HEK293 (cell line): ENCODE measurements at regions not wholly inside any gene's neighbourhood (a gene's known extent, or its start where the extent isn't known, plus 50 kb on each side); places are given as distances from the start of the nearest gene placed in this dataset.
"Not testable (repeated sequence)": the region's sequence is repeated elsewhere in the genome, so short reads cannot be mapped to it uniquely, and the experiment has no call there.

Experiments used
- CTCF ChIA-PET: fragments of 350-600 bp; formaldehyde crosslinking; extraction: SDS; loops from one replicate; lab custom pipeline; 2021; ENCODE audit warnings: antibody characterized with exemption; lab: Yijun Ruan, JAX
- POLR2A ChIA-PET: fragments of 300-600 bp; formaldehyde crosslinking; extraction: SDS; loops from one replicate; lab custom pipeline; 2020; ENCODE audit warnings: antibody characterized with exemption, inconsistent platforms; lab: Yijun Ruan, JAX
- H3K27ac ChIP-seq: fragments of 200-500 bp; sonication (Bioruptor generic); 2 replicates; pipeline ENCODE4 v1.5.1; 2014; ENCODE audit warnings: low read depth, low read length, control low read depth, inconsistent platforms; ENCODE audit errors: extremely low read depth
- H3K36me3 ChIP-seq, 2 experiments: fragments of 200-500 bp in 1 of 2; sonication (Bioruptor generic) in 1 of 2; 1 replicate in 1 of 2; 2 replicates in 1 of 2; pipeline ENCODE4 v1.5.1; 2014 to 2017; ENCODE audit warnings: inconsistent platforms in 2 of 2, low read length in 2 of 2; ENCODE audit not compliant: control insufficient read depth in 2 of 2, insufficient read depth in 1 of 2
- H3K4me1 ChIP-seq: fragments of 200-500 bp; sonication (Bioruptor generic); 2 replicates; pipeline ENCODE4 v1.5.1; 2014; ENCODE audit warnings: mild to moderate bottlenecking, low read length, inconsistent platforms; ENCODE audit not compliant: control insufficient read depth, insufficient read depth
- H3K4me3 ChIP-seq: 2 replicates; pipeline ENCODE4 v1.5.1; 2011; ENCODE audit warnings: low read depth, mild to moderate bottlenecking, control low read depth, low read length, moderate library complexity
- H3K9me3 ChIP-seq: fragments of 200-500 bp; sonication (Bioruptor generic); 2 replicates; pipeline ENCODE4 v1.5.1; 2014; ENCODE audit warnings: low read depth, low read length, inconsistent platforms; ENCODE audit not compliant: control insufficient read depth, insufficient read depth
- HOXC10 ChIP-seq: sonication (generic); formaldehyde crosslinking; IDR thresholded peaks from 2 replicates; pipeline ENCODE4 v1.8.1; 2023; ENCODE audit warnings: mild to moderate bottlenecking, missing genetic modification reagents
- KLF7 ChIP-seq: fragments of 450-650 bp; formaldehyde crosslinking; IDR thresholded peaks from 2 replicates; pipeline ENCODE4 v1.5.1; 2016; ENCODE audit warnings: missing biosample characterization, missing genetic modification characterization, borderline replicate concordance
- OVOL3 ChIP-seq: fragments of 450-650 bp; formaldehyde crosslinking; IDR thresholded peaks from 2 replicates; pipeline ENCODE4 v1.5.1; 2016; ENCODE audit warnings: missing biosample characterization, missing genetic modification characterization
- SP2 ChIP-seq: fragments of 450-650 bp; formaldehyde crosslinking; IDR thresholded peaks from 2 replicates; pipeline ENCODE4 v1.5.1; 2016; ENCODE audit warnings: missing biosample characterization, missing genetic modification characterization
- ZFP37 ChIP-seq: fragments of 450-650 bp; formaldehyde crosslinking; IDR thresholded peaks from 2 replicates; pipeline ENCODE4 v1.5.1; 2016; ENCODE audit warnings: missing biosample characterization, missing genetic modification characterization
- ZFP41 ChIP-seq: fragments of 450-650 bp; formaldehyde crosslinking; IDR thresholded peaks from 2 replicates; pipeline ENCODE4 v1.5.1; 2016; ENCODE audit warnings: missing biosample characterization, missing genetic modification characterization, borderline replicate concordance
- ZIC2 ChIP-seq: fragments of 450-650 bp; formaldehyde crosslinking; IDR thresholded peaks from 2 replicates; pipeline ENCODE4 v1.5.1; 2016; ENCODE audit warnings: missing biosample characterization, missing genetic modification characterization
- ZNF175 ChIP-seq: fragments of 450-650 bp; formaldehyde crosslinking; IDR thresholded peaks from 2 replicates; pipeline ENCODE4 v1.5.1; 2016; ENCODE audit warnings: missing biosample characterization, missing genetic modification characterization
- ZNF184 ChIP-seq: fragments of 450-650 bp; IDR thresholded peaks from 2 replicates; pipeline ENCODE4 v1.5.1; 2018; ENCODE audit warnings: missing biosample characterization, mild to moderate bottlenecking, missing genetic modification characterization
- ZNF24 ChIP-seq: fragments of 450-650 bp; formaldehyde crosslinking; IDR thresholded peaks from 2 replicates; pipeline ENCODE4 v1.5.1; 2016; ENCODE audit warnings: missing biosample characterization, missing genetic modification characterization
- ZNF366 ChIP-seq: fragments of 450-650 bp; formaldehyde crosslinking; conservative IDR thresholded peaks from 2 replicates; pipeline ENCODE4 v1.5.1; 2016; ENCODE audit warnings: missing biosample characterization, missing genetic modification characterization
- ZNF426 ChIP-seq: fragments of 450-650 bp; formaldehyde crosslinking; IDR thresholded peaks from 2 replicates; pipeline ENCODE4 v1.5.1; 2017; ENCODE audit warnings: missing biosample characterization, missing genetic modification characterization, mild to moderate bottlenecking, inconsistent platforms, moderate library complexity
- ZNF585B ChIP-seq: fragments of 450-650 bp; formaldehyde crosslinking; IDR thresholded peaks from 2 replicates; pipeline ENCODE4 v1.5.1; 2016; ENCODE audit warnings: missing biosample characterization, missing genetic modification characterization
- ZNF664 ChIP-seq: fragments of 450-650 bp; formaldehyde crosslinking; IDR thresholded peaks from 2 replicates; pipeline ENCODE4 v1.5.1; 2016; ENCODE audit warnings: missing biosample characterization, missing genetic modification characterization
- ZNF76 ChIP-seq: fragments of 450-650 bp; formaldehyde crosslinking; IDR thresholded peaks from 2 replicates; pipeline ENCODE4; 2016; ENCODE audit warnings: low read depth, missing biosample characterization, missing genetic modification characterization, borderline replicate concordance
- ZNF776 ChIP-seq: fragments of 450-650 bp; formaldehyde crosslinking; IDR thresholded peaks from 2 replicates; pipeline ENCODE4 v1.5.0; 2017; ENCODE audit warnings: missing biosample characterization, missing genetic modification characterization, borderline replicate concordance
- ZNF777 ChIP-seq: fragments of 450-650 bp; formaldehyde crosslinking; IDR thresholded peaks from 2 replicates; pipeline ENCODE4 v1.5.1; 2017; ENCODE audit warnings: missing biosample characterization, missing genetic modification characterization, borderline replicate concordance
- ZNF843 ChIP-seq: fragments of 450-650 bp; formaldehyde crosslinking; IDR thresholded peaks from 2 replicates; pipeline ENCODE4 v1.5.1; 2016; ENCODE audit warnings: missing biosample characterization, missing genetic modification characterization
- TF ChIP-seq, protein P1 (sequence below): fragments of 450-650 bp; formaldehyde crosslinking; IDR thresholded peaks from 2 replicates; pipeline ENCODE4 v1.5.1; 2016; ENCODE audit warnings: missing biosample characterization, missing genetic modification characterization
- TF ChIP-seq, protein P2 (sequence below): fragments of 450-650 bp; formaldehyde crosslinking; IDR thresholded peaks from 2 replicates; pipeline ENCODE4 v1.5.1; 2017; ENCODE audit warnings: missing biosample characterization, missing genetic modification characterization
- TF ChIP-seq, protein P3 (sequence below): fragments of 450-650 bp; formaldehyde crosslinking; IDR thresholded peaks from 2 replicates; pipeline ENCODE4 v1.5.1; 2017; ENCODE audit warnings: missing biosample characterization, missing genetic modification characterization
- TF ChIP-seq, protein P4 (sequence below): fragments of 450-650 bp; formaldehyde crosslinking; IDR thresholded peaks from 2 replicates; pipeline ENCODE4 v1.5.1; 2016; ENCODE audit warnings: missing biosample characterization, missing genetic modification characterization

DNA sequence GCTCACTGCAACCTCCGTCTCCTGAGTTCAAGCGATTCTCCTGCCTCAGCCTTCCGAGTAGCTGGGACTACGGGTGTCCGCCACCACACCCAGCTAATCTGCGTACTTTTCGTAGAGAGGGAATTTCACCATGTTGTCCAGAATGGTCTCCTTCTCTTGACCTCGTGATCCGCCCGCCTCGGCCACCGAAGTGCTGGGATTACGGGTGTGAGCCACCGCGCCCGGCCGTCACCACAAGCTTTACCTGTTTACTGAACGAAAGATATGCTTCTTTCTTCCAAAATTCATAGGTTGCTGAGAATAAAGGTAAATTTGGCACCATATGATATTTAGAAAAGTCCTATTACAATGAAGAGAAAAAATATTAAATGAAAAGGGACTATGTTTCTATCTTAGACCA, 333.5 kb upstream of the EPHA6 start:
- TF ChIP-seq, protein P1, sequence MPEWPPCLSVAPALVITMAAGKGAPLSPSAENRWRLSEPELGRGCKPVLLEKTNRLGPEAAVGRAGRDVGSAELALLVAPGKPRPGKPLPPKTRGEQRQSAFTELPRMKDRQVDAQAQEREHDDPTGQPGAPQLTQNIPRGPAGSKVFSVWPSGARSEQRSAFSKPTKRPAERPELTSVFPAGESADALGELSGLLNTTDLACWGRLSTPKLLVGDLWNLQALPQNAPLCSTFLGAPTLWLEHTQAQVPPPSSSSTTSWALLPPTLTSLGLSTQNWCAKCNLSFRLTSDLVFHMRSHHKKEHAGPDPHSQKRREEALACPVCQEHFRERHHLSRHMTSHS (tag by site-specific recombination) = no peak
- no peak for TF ChIP-seq ZIC2
- no peak for TF ChIP-seq ZNF777 (tag by site-specific recombination)
- no peak for TF ChIP-seq ZNF585B (tag by site-specific recombination)
- no peak for TF ChIP-seq ZNF664 (tag by site-specific recombination)
- no peak for TF ChIP-seq ZNF184 (tag by site-specific recombination)
- no peak for TF ChIP-seq ZFP37
- TF ChIP-seq ZNF776 = no peak
- TF ChIP-seq ZNF426 = no peak
- TF ChIP-seq ZNF24 = no peak
- H3K4me1 ChIP-seq = no peaks in the 10 kb centered on the region
- no peaks in the 10 kb centered on the region for H3K36me3 ChIP-seq
- H3K27ac ChIP-seq = no peak overlapping the region
- no peaks in the 10 kb centered on the region for H3K9me3 ChIP-seq
- no peak overlapping the region for H3K4me3 ChIP-seq
- POLR2A ChIA-PET = no interaction called here
- CTCF ChIA-PET = interaction anchor here (0.6 kb wide), 1 partner anchor 389 kb away, joined by 3 read pairs; no protein-coding TSS in a partner anchor

DNA sequence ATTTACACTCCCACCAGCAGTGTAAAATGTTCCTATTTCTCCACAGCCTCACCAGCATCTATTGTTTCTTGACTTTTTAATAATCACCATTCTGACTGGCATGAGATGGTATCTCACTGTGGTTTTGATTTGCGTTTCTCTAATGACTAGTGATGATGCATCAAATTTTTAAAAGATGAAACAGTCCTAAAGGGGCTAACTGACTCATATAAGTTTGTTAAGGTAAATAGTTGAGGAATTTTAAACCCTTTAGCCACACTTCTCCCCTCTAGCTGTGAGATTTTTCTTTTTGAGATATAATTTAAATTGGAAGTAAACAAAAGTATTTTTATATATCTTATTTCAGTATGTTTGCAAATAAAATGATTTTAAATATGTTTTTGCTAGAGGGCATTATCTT, 331.2 kb upstream of the EPHA6 start:
- H3K36me3 ChIP-seq, H3K4me3 ChIP-seq, CTCF ChIA-PET, H3K4me1 ChIP-seq, POLR2A ChIA-PET, H3K9me3 ChIP-seq, H3K27ac ChIP-seq: not testable (repeated sequence)

DNA sequence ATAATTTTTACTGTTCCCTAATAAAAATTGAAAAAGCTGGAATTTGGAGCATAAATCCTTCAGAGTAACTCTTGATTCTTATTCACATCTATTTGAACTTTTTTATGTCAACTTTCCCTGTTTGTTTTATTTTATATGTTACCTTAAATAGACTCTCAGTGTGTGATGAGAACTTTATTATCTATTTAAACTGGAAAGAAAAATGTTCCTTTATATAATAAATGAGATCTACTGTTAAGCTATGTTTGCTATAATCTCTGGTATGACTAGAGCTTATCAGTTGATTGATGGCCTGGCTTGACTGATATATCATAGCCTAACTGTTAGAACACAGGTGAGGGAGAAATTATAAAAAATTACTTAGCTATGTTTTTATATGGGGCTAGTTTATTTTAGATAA, 330.6 kb upstream of the EPHA6 start:
- Histone ChIP-seq H3K27ac (no peak overlapping the region), H3K4me3 (no peak overlapping the region), H3K9me3 (no peaks in the 10 kb centered on the region), H3K36me3 (no peaks in the 10 kb centered on the region), H3K4me1 (no peaks in the 10 kb centered on the region)
- CTCF ChIA-PET = no interaction called here
- POLR2A ChIA-PET = no interaction called here
- no peak for TF ChIP-seq ZNF76 (tag by site-specific recombination)
- TF ChIP-seq, protein P2, sequence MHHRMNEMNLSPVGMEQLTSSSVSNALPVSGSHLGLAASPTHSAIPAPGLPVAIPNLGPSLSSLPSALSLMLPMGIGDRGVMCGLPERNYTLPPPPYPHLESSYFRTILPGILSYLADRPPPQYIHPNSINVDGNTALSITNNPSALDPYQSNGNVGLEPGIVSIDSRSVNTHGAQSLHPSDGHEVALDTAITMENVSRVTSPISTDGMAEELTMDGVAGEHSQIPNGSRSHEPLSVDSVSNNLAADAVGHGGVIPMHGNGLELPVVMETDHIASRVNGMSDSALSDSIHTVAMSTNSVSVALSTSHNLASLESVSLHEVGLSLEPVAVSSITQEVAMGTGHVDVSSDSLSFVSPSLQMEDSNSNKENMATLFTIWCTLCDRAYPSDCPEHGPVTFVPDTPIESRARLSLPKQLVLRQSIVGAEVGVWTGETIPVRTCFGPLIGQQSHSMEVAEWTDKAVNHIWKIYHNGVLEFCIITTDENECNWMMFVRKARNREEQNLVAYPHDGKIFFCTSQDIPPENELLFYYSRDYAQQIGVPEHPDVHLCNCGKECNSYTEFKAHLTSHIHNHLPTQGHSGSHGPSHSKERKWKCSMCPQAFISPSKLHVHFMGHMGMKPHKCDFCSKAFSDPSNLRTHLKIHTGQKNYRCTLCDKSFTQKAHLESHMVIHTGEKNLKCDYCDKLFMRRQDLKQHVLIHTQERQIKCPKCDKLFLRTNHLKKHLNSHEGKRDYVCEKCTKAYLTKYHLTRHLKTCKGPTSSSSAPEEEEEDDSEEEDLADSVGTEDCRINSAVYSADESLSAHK (tag by site-specific recombination) = no peak
- TF ChIP-seq HOXC10 (CRISPR knock-in tag) = no peak
- no peak for TF ChIP-seq ZNF175 (tag by site-specific recombination)
- no peak for TF ChIP-seq ZNF366 (tag by site-specific recombination)
- no peak for TF ChIP-seq OVOL3
- TF ChIP-seq ZFP41 = no peak
- no peak for TF ChIP-seq KLF7
- TF ChIP-seq, protein P3, sequence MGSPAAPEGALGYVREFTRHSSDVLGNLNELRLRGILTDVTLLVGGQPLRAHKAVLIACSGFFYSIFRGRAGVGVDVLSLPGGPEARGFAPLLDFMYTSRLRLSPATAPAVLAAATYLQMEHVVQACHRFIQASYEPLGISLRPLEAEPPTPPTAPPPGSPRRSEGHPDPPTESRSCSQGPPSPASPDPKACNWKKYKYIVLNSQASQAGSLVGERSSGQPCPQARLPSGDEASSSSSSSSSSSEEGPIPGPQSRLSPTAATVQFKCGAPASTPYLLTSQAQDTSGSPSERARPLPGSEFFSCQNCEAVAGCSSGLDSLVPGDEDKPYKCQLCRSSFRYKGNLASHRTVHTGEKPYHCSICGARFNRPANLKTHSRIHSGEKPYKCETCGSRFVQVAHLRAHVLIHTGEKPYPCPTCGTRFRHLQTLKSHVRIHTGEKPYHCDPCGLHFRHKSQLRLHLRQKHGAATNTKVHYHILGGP (tag by site-specific recombination) = no peak
- TF ChIP-seq, protein P1 (tag by site-specific recombination) = no peak
- TF ChIP-seq ZNF843 (tag by site-specific recombination) = no peak
- TF ChIP-seq, protein P4, sequence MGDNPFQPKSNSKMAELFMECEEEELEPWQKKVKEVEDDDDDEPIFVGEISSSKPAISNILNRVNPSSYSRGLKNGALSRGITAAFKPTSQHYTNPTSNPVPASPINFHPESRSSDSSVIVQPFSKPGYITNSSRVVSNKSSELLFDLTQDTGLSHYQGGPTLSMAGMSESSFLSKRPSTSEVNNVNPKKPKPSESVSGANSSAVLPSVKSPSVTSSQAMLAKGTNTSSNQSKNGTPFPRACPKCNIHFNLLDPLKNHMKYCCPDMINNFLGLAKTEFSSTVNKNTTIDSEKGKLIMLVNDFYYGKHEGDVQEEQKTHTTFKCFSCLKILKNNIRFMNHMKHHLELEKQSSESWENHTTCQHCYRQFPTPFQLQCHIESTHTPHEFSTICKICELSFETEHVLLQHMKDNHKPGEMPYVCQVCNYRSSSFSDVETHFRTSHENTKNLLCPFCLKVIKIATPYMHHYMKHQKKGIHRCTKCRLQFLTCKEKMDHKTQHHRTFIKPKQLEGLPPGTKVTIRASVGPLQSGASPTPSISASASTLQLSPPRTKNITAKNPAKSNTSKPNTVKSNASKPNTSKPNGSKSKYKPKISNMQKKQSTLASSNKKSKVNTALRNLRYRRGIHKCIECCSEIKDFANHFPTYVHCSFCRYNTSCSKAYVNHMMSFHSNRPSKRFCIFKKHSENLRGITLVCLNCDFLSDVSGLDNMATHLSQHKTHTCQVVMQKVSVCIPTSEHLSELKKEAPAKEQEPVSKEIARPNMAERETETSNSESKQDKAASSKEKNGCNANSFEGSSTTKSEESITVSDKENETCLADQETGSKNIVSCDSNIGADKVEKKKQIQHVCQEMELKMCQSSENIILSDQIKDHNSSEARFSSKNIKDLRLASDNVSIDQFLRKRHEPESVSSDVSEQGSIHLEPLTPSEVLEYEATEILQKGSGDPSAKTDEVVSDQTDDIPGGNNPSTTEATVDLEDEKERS (tag by site-specific recombination) = no peak
- TF ChIP-seq SP2 = no peak
